ENCODE measurements at regions not wholly inside any gene's neighbourhood (a gene's known extent, or its start where the extent isn't known, plus 50 kb on each side); places are given as distances from the start of the nearest gene placed in this dataset.

- TF ChIP-seq, protein P1, sequence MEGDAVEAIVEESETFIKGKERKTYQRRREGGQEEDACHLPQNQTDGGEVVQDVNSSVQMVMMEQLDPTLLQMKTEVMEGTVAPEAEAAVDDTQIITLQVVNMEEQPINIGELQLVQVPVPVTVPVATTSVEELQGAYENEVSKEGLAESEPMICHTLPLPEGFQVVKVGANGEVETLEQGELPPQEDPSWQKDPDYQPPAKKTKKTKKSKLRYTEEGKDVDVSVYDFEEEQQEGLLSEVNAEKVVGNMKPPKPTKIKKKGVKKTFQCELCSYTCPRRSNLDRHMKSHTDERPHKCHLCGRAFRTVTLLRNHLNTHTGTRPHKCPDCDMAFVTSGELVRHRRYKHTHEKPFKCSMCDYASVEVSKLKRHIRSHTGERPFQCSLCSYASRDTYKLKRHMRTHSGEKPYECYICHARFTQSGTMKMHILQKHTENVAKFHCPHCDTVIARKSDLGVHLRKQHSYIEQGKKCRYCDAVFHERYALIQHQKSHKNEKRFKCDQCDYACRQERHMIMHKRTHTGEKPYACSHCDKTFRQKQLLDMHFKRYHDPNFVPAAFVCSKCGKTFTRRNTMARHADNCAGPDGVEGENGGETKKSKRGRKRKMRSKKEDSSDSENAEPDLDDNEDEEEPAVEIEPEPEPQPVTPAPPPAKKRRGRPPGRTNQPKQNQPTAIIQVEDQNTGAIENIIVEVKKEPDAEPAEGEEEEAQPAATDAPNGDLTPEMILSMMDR (IDR thresholded peaks at IDR 0.05; ENCODE audit: low read depth, low read length): no peak
- no peak for TF ChIP-seq EZH2phosphoT487 (IDR thresholded peaks at IDR 0.05; ENCODE audit: low read depth)
These were observed 134.4 kb upstream of the ABCA1 start for GRCh38 chr9:105062222-105062855.
